Fibroblast of lung (primary cell): ENCODE measurements at regions not wholly inside any gene's neighbourhood (a gene's known extent, or its start where the extent isn't known, plus 50 kb on each side); places are given as distances from the start of the nearest gene placed in this dataset.
"Not testable (repeated sequence)": the region's sequence is repeated elsewhere in the genome, so short reads cannot be mapped to it uniquely, and the experiment has no call there.

Experiments used
- DNase-seq, 2 donors: peaks; one replicate each; pipeline versions ENCODE4 v3.0.0 to v3.0.0-alpha.2; 2010; ENCODE audit warnings: low read depth in 2 of 2
- H2AFZ ChIP-seq: 2 replicates; pipeline ENCODE4 v1.5.1; 2012; ENCODE audit warnings: low read length, control low read depth, inconsistent platforms
- H3K27ac ChIP-seq: 2 replicates; pipeline ENCODE4 v1.5.1; 2011; ENCODE audit warnings: low read length, control low read depth; ENCODE audit not compliant: insufficient read depth
- H3K27me3 ChIP-seq: 2 replicates; pipeline ENCODE4 v1.5.1; 2011; ENCODE audit warnings: mild to moderate bottlenecking, low read length; ENCODE audit not compliant: control insufficient read depth, insufficient read depth
- H3K36me3 ChIP-seq: 2 replicates; pipeline ENCODE4 v1.5.1; 2011; ENCODE audit warnings: low read length; ENCODE audit not compliant: control insufficient read depth, insufficient read depth
- H3K4me1 ChIP-seq: 2 replicates; pipeline ENCODE4 v1.5.1; 2011; ENCODE audit warnings: low read length; ENCODE audit not compliant: control insufficient read depth, insufficient read depth; ENCODE audit errors: extremely low read depth
- H3K4me2 ChIP-seq: 2 replicates; pipeline ENCODE4 v1.5.1; 2011; ENCODE audit warnings: low read length, control low read depth; ENCODE audit not compliant: insufficient read depth; ENCODE audit errors: extremely low read depth
- H3K4me3 ChIP-seq, 4 experiments: fragments of 200-600 bp in 1 of 4; sonication (generic) in 1 of 4; replicated peaks in 1 of 4; 2 replicates each; pipeline ENCODE4 v1.5.1; 2011 to 2016; ENCODE audit warnings: low read length in 4 of 4, low read depth in 3 of 4, mild to moderate bottlenecking in 3 of 4, control low read depth in 2 of 4, inconsistent platforms in 1 of 4, mixed read lengths in 1 of 4; ENCODE audit not compliant: insufficient read depth in 1 of 4; ENCODE audit errors: control extremely low read depth in 1 of 4
- H3K79me2 ChIP-seq: 2 replicates; pipeline ENCODE4 v1.5.1; 2012; ENCODE audit warnings: mild to moderate bottlenecking, low read length, inconsistent platforms; ENCODE audit not compliant: control insufficient read depth, insufficient read depth
- H3K9ac ChIP-seq: 2 replicates; pipeline ENCODE4 v1.5.1; 2011; ENCODE audit warnings: mild to moderate bottlenecking, low read length, control low read depth; ENCODE audit not compliant: insufficient read depth
- H3K9me3 ChIP-seq: 2 replicates; pipeline ENCODE4 v1.5.1; 2012; ENCODE audit warnings: low read depth, low read length; ENCODE audit not compliant: control insufficient read depth, insufficient read depth
- H4K20me1 ChIP-seq: 2 replicates; pipeline ENCODE4 v1.5.1; 2011; ENCODE audit warnings: low read length; ENCODE audit not compliant: control insufficient read depth, insufficient read depth; ENCODE audit errors: extremely low read depth
- CTCF ChIP-seq, 2 donors: IDR thresholded peaks in 1 of 2; conservative IDR thresholded peaks in 1 of 2; 1 replicate in 1 of 2; 2 replicates in 1 of 2; pipeline ENCODE4 v1.5.1; 2011 to 2012; ENCODE audit warnings: low read length in 2 of 2, control low read depth in 1 of 2, inconsistent platforms in 1 of 2, low read depth in 1 of 2, mild to moderate bottlenecking in 1 of 2
- EZH2 ChIP-seq: IDR thresholded peaks from 2 replicates; pipeline ENCODE4 v1.5.1; 2012; ENCODE audit warnings: low read length, control low read depth, mild to moderate bottlenecking; ENCODE audit errors: missing control alignments

DNA sequence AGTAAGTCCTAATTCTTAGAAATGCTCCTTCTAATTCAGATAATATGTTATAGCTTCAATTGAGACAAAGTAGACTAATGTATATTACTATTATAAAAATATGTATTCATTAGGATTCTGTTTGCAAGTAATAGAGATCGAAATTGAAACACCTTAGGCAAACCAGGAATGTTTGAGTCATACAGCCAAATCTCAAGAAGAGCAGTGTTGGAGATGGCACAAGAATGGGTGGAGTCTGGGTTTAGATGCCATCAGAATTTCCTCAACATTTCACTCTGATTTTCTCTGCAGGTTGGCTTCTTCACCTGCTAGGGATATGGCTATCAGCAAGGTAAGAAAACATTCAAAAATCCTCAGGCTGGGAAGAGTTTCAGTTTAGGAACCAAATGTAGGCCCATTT is 405.4 kb downstream of the CCDC85A start:
- Histone ChIP-seq H3K27ac (no peak overlapping the region), H3K4me1 (no peaks in the 10 kb centered on the region), H3K36me3 (no peaks in the 10 kb centered on the region), H3K9me3 (no peaks in the 10 kb centered on the region), H3K27me3 (no peaks in the 10 kb centered on the region), H3K9ac (no peak overlapping the region), H3K4me3 (no peak overlapping the region), H4K20me1 (no peaks in the 10 kb centered on the region), H2AFZ (no peak overlapping the region), H3K4me2 (no peak overlapping the region), H3K79me2 (no peaks in the 10 kb centered on the region)
- no peak for DNase-seq
- TF ChIP-seq EZH2 (no peak), CTCF (conservative IDR thresholded peaks at IDR 0.05 in 1 of 2, IDR thresholded peaks at IDR 0.05 in 1 of 2; ENCODE audit: low read depth in 1 of 2, low read length in 2 of 2) (no peak)

DNA sequence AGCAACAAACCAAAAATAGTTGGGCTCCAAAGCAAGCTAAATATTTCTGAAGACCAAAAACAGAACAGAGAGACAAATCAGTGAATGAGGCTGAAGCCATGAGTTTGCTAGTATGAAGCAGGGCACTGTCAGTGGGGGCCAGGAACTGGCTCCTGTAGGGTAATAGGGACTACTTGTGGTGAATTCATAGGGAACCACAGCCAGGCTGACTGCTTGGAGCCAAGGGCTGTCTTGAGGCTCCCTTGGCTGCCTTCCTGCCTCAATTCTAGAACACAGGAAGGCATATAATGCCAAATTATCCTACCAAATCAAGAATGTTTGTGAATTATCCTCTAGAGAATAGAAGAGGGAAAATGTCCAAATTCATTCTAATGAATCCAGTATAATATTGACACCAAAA is 406.0 kb downstream of the CCDC85A start:
- H3K4me3 ChIP-seq, result no peak overlapping the region
- H3K9me3 ChIP-seq, result no peaks in the 10 kb centered on the region
- no peak for DNase-seq
- no peaks in the 10 kb centered on the region for H3K27me3 ChIP-seq
- no peaks in the 10 kb centered on the region for H3K36me3 ChIP-seq
- no peak overlapping the region for H3K4me2 ChIP-seq
- no peak overlapping the region for H3K27ac ChIP-seq
- H2AFZ ChIP-seq, result no peak overlapping the region
- H3K79me2 ChIP-seq, result no peaks in the 10 kb centered on the region
- H4K20me1 ChIP-seq, result no peaks in the 10 kb centered on the region
- no peak for TF ChIP-seq EZH2
- no peak for TF ChIP-seq CTCF (conservative IDR thresholded peaks at IDR 0.05 in 1 of 2, IDR thresholded peaks at IDR 0.05 in 1 of 2; ENCODE audit: low read depth in 1 of 2, low read length in 2 of 2)
- H3K9ac ChIP-seq, result no peak overlapping the region
- H3K4me1 ChIP-seq, result no peaks in the 10 kb centered on the region

DNA sequence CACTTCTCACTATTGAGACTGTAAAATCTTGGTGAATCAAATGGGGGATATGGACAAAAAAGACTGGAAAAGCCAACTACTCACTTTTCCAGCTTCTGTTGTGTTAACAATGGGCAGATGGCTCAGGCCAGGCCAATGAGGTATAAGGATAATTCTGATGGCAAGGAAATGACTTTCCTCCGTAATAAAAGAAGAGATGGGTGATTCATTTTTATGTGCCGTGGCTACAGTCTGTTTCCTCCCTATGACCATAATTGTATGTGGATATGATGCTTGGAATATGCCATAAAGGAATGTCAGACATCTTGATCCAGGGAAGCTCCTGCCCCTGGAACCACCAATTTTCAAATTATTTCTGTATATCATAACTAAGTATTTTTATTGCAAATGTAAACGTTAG is 406.8 kb downstream of the CCDC85A start:
- Histone ChIP-seq H3K4me3 (no peak overlapping the region), H3K36me3 (no peaks in the 10 kb centered on the region)

GRCh38 chr2:56606086-56606485 is 422.3 kb downstream of the CCDC85A start:
- not testable (repeated sequence) for H2AFZ ChIP-seq, H3K27ac ChIP-seq, H4K20me1 ChIP-seq, H3K36me3 ChIP-seq, H3K4me2 ChIP-seq, H3K4me3 ChIP-seq, H3K27me3 ChIP-seq, H3K79me2 ChIP-seq, H3K9me3 ChIP-seq, H3K9ac ChIP-seq, H3K4me1 ChIP-seq, DNase-seq

More for the DNA sequence above, 406.8 kb downstream of the CCDC85A start:
- Histone ChIP-seq H3K4me2 (no peak overlapping the region), H3K9me3 (no peaks in the 10 kb centered on the region), H3K9ac (no peak overlapping the region), H3K27ac (no peak overlapping the region), H3K27me3 (no peaks in the 10 kb centered on the region), H2AFZ (no peak overlapping the region), H3K79me2 (no peaks in the 10 kb centered on the region), H3K4me1 (no peaks in the 10 kb centered on the region), H4K20me1 (no peaks in the 10 kb centered on the region)
- no peak for DNase-seq
- TF ChIP-seq CTCF (conservative IDR thresholded peaks at IDR 0.05 in 1 of 2, IDR thresholded peaks at IDR 0.05 in 1 of 2; ENCODE audit: low read depth in 1 of 2, low read length in 2 of 2) (no peak), EZH2 (no peak)
